CD4-positive, alpha-beta T cell treated with Interleukin-12 subunit alpha and Interleukin-12 subunit beta, for 1 hour (primary cell): ENCODE measurements at regions not wholly inside any gene's neighbourhood (a gene's known extent, or its start where the extent isn't known, plus 50 kb on each side); places are given as distances from the start of the nearest gene placed in this dataset.

ENCODE experiments used
- DNase-seq: peaks from one replicate; pipeline ENCODE4 v3.0.0-alpha.2; 2020

DNA sequence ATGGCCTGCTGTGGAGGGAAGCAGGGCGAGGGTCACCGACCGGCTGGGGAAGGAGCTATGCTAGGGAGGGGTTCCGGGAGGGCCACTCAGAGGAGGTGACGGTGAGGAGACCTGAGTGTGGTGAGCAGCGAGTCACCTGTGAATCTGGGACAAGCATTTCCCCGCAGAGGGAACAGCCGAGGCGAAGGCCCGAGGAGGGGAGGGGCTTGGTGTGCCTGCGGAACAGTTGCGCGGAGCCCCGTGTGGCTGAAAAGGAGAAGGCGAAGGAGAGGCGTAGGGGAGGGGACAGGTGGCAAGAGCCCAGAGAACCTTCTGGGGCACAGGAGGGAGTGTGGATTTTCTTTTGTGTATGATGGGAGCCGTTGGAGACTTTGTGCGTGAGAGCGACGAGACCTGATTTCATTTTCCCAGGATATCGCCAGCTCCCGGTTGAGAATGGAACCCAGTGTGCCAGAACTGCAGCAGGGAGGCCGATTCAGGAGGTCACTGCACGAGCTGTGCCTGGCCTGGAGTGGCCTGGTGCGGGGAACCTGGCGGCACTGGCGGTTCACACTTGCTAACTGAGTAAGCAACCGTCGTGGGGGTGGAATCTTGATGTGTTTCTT, 117.7 kb upstream of the ZNF507 start:
- DNase-seq: no peak

DNA sequence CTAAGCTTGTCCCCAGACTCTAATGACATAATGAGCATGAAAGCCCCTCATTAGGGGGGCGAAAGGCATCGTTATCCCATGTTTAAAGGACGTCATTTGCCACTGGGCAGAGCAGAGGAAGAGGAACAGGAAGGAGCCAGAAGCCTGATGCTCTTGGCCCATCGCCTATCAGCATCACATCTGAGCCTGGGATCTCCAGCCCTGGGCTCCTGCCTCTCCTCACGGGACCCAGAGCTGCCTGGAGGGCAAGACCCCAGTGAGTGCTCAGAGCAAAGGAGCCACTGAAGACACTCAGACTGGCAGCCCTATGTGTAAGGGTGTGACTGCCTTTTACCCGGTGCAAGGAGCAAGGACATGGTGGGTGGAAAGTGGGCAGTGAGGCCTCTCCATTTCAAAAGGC, 115.0 kb upstream of the ZNF507 start:
- DNase-seq: no peak

DNA sequence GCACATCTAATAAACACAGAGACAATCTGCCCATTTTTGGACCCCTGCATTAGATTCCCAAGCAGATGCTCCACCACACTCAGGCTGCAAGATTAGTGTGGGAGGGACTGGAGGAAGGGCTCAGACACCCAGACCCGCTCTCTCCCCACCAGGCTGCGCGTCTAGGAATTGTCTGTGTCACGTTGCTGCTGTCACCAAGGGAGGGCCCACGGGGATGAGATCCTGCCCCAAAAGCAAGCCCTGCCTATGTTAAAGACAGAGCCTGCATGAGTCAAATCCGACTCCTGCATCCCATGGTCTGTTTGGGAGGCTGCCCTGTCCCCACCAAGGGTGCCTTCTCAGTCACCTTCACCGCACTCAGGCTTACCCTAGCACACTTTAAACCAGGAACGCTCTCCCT, 114.4 kb upstream of the ZNF507 start:
- no peak for DNase-seq

DNA sequence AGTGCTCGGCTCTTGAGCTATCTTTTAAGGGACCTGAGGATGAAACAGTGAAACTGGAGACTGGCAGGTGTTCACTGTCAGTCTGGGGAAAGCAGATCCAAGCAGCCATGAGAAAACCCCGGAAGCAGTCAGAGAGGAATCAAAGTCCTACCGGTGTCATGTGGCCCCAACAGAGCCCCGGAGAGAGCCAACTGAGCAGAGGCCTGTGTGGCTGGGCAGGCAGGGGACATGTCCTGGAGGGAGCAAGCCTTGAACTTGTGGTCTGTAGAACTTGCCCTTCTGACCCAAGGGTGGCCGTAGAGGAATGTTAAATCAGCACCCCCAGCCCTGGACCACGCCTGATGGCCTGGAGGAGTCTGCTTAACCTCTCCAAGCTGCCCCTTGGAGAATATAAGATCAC, 113.7 kb upstream of the ZNF507 start:
- no peak for DNase-seq

DNA sequence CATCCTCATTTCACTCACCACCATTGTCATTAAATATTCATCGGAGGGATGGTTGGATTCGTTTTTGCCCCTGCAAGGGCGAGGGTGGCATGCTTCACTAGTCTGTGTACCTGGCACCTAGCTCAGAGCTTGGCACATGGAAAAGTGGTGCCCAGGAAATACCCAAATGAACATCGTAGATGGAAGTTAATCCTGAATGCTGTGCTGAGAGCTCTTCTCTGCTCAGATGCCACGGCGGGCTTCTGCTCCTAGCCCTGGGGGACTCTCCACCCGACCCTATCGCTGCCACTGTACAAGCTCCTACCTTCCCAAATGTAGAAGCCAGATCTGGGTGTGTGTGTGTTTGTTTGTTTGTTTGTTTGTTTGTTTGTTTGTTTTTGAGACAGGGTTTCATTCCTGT, 113.0 kb upstream of the ZNF507 start:
- no peak for DNase-seq

DNA sequence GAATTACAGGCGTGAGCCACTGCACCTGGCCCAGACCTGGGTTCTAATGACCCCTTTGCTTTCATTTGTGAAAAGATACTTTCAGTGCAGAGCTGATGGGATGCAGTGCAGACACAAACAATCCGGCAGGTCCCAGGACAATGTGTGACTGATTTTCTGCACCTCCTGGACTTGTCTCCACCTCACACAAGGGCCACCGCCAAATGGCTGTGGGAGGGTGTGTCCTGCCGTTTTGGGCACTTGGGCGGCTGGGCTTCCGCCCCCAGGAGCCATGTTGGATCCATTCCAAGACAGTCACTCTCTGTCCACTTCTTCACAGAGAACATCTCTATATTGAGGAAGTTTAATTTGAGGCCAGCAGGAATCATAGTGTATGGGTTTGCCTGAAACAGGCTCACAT, 112.3 kb upstream of the ZNF507 start:
- no peak for DNase-seq

DNA sequence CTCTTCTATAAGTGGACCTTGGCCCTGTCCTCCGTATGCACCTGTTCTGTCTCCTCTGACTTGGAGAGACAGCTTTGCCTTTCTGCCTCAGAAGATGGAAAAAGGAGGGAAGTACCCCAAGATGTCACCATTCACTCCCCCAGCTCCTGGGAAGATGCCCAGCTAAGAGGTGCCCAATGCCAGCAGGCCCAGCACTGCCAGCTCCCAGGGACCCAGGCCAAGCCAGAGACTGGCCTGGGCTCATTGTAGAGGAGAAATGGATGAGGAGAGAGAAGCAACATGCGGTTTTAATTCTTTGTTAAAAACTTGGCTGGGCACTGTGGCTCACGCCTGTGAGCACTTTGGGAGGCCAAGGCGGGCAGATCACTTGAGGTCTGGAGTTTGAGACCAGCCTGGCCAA, 111.5 kb upstream of the ZNF507 start:
- DNase-seq: no peak

DNA sequence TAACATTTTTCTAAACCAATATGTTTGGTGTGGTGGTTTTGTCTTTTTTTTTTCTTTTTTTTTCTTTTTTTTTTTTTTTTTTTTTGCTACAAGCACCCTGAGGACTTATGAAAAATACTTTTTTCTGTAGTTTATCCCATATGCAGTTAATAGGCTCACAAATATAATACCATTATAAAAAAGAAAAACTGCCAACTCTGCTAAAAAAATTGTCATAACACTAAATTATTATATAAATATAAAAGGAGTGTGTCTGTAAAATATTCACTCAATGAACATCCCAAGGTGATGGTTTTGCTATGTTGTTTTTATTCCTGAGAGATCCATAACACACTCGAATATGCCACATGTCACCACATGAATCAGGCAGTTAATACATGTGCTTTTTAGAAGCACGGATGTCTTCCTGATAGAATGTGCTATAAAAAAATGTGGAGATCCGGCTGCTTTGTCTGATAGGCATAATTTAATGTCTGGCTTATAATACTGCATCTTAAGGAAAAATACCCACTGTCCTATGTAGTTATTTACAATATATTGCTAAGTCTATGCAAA, 110.7 kb upstream of the ZNF507 start:
- no peak for DNase-seq

DNA sequence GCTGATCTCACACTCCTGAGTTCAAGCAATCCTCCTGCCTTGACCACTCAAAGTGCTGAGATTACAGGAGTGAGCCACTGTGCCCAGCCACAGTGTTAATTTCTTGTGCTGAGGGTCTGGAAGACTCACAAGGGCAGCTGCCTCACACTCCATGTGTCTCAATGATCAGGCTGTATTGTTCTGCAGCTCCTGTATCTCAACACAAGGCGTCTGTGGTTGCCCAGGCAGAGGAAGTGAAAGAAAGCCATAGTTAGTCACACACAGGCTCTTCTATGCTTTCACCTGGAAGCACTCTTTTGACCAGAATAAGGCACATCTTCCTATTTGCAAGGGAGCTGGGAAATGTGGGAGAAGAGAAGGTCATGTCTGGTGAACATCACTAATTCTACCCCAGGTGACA, 107.3 kb upstream of the ZNF507 start:
- no peak for DNase-seq

DNA sequence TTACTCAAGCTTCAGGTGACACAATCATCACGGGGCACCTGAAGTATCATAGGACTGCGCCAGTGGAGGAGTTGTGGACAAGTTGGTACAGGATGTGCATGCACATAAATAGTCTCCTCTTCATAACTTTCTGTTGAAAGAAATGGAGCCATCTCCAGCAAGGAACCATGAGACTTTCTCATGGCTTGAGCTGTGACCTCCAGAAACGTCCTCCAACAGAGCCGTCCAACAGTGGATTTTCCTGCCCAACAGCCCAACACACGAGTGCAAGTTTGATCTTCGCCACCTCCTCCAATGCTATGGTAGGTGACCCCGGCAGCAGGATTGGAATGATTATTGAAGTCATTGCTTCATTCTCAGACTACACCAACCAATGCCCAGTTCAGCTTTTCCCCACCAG, 105.1 kb upstream of the ZNF507 start:
- no peak for DNase-seq

DNA sequence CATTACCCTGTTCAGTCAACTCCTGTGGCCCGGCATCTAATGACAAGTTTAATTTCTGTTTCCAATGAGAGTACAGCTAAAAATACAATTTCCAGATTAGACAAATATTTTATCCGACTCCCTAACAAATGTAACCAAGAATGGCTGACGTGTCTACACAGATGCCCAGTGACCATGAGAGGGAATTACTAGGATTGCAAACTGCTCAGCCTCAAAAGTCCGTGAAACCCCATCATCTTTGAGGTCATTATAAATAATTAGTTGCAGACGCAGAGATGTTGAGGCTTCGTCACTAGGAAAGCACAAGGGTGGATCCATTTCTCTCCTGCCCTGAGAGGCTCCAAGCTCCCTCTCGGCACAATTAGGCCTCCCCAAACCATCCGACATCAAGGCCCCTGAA, 104.1 kb upstream of the ZNF507 start:
- no peak for DNase-seq

DNA sequence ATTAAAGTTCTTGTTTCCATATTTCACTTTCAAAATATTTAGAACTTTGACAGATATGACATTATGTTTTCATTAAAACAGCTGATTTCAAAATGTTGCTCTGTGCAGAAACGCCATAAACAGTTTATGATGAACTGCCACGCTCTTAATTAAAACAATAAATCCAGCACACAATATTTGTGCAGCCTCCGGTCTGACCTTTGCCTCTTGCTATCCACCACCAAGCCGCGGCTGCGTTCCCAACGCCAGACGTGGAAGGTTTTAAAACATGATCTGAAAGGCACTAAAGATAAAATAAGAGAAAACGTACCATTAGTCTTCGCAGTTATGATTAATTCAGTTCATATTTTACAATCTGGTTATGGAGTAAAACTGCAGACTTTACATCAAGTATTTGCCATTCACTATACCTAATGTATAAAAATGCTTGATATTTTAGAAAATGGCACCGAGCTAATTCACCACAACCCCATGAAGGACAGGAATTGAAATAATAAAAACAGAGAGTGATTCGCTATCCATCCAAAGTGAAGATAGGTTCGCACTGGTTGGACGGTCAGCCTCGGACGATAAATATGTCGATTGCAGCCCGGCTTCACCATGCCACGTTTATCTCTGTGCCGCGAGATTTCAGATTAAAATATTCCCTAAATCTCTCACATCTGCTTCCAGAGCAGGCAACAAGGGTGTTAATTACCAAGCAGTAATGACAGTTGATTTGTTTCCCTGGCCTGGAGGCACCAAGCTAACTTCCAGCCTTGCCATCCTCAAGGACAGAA, 103.3 kb upstream of the ZNF507 start:
- no peak for DNase-seq

DNA sequence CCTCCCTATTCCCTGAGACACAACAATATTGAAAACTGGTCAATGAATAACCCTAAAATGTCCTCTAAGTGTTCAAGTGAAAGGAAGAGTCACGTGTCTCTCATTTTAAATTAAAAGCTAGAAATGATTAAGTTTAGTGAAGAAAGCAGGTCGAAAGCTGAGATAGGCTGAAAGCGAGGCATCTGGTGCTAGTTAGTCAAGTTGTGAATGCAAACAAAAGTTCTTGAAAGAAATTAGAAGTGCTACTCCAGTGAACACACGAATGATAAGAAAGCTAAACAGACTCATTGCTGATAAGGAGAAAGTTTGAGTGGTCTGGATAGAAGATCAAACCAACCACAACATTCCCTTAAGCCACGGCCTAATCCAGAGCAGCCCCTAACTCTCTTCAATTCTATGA, 99.4 kb upstream of the ZNF507 start:
- no peak for DNase-seq

DNA sequence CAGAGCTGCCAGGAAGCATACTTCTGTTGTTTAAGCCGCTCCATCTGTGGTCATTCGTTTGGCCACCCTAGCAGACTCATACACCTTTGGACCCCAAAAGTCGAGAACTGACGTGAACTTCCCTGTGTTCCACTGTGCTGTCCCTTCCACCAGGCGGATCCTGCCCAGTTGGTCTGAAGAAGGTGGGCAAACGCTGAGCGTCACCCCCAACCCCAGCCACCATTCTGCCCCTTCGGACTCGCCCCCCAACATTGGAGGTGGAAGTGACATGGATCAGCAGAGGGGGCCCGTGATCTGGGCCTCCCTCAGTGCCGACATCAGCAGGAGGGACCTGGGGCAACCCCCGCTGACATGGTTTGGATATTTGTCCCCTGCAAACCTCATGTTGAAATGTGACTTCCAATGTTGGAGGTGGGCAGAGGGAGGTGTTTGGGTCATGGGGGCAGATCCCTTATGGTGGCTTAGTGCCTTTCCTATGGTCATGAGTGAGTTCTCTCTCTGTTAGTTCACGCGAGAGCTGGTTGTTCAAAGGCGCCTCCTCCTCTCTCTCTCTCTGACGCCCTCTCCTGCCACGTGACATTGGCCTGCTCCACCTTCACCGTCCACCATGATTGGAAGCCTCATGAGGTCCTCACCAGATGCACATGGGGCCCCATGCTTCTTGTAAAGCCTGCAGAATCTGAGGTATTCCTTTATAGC, 93.6 kb upstream of the ZNF507 start:
- DNase-seq: no peak

DNA sequence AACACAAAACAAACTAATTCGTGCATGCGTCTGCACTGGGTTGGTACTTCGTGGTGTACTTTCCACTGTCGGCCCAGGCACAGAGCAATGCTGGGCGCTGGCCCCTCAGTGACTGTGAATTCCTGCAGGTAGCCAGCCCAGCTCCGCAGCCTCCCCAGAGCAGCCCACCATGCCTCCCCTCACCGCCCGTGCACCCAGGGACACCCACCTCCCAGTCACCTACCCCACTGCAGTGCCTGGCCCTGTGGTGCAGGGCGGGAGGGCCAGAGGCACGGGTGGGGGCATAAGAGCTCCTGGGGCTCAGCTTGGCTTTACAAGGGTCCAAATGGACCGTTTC, 93.1 kb upstream of the ZNF507 start:
- DNase-seq: no peak

DNA sequence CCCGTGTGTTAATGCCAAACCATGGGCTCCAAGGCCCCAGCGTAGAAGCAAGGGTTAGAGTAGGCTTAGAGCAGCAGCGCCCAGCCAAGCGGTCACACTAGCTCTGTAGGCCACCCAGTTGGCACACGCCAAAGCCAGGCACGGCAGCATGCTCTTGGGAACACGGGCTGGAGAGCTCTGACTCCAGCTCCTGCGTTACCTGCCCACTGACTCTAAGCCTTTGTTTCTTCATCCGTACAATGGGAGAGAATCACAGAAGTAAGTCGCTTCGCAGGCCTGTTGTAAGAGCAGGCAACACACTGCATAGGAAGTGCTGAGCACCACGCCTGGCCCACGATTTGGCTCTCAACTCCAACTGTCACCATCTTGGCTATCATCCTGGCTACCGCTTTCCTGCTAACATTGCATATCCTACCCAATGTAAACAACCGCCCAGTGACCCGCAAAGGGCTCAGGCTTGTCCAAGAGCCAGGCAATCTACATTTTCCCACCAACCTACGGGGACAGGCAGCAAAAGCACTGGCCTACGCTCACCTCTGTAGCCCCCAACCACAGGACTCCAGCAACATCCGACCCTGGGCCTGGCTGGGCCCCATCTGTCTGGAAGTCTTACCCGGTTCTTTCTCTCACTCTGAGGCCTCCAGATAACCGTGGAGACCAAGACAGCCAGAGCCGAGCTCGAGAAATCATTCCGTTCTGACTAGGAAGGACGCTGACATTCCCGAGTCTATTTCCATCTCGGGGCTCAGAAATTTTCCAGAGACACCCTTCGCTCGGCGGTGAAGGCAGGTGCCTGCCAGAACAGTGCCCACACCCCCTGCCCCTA, 91.5 kb upstream of the ZNF507 start:
- DNase-seq: no peak

DNA sequence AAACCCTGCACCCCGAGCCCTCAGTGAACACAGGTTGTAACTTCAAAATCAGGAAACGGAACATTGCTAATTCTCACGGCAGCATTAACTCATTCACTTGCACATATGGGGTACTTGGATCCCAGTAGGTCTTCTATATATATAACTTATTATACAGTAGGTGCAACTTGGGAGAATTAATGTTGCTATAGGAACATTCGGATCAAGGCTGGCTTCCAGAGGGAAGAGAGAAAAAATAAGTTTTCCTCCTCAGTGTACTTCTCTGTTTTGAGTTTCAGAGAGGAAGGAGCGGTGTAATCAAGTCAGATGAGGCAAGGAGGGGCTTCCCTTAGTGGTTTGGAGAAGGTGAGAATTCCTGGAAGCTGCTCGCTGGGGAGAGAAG, 90.9 kb upstream of the ZNF507 start:
- no peak for DNase-seq

DNA sequence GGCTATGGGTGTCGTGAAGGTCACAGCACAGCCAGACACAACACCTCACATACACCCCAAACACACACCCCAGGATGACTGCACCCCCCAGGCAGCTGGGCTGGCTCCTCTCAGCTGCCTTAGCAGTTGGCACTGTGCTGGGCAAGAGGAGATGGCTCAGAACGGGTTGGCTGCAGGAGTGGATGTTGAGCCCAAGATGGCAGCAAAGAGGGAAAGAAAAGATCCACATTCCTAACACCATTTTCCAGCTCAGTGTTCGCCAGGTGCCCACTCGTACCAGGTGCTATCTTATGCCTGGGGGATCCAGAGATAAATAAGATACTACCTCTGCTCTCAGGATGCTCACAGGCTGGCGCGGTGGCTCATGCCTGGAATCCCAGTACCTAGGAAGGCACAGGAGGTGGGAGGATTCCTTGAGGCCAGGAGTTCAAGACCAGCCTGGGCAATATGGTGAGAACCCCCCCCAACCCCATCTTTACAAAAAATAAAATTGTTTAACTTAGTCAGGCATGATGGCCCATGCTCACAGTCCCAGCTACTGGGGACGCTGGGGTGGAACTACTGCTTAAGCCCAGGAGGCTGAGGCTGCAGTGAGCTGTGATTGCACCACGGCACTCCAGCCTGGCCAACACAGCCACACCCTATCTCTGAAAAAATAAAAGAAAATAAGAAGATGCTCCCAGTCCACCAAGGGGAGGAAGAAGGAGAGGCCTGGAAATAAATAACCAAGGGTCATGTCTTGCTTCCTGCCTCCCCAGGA, 89.7 kb upstream of the ZNF507 start:
- no peak for DNase-seq

DNA sequence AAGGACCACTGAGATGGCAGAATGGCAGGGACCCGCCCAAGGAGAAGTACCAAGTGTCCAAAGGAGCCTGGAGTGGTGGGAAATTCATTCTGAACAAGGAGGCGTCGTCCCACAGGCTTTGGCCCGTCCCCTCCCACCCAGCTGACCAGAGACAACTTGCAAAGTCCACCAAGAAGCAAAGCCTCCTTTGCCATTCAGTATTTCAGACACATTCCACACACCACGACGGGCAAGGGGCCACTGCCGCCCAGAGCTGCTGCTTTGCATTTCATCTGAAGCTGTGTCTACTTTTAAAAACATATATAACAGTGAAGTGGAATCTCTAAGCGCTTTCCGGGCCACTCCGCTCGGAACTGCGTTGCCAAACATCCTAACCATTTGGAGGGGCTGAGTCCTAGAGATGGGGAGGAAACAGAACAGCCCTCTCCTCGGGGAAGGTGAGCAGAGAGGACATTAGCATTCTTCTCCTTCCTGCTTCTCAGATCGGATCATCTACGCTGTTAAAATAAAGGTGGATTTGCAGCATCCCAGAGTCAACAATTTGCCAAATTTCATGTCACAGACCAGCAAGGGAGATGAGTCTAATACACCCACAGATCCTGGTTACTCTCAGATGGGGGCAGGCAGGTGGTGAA, 89.0 kb upstream of the ZNF507 start:
- DNase-seq: no peak

DNA sequence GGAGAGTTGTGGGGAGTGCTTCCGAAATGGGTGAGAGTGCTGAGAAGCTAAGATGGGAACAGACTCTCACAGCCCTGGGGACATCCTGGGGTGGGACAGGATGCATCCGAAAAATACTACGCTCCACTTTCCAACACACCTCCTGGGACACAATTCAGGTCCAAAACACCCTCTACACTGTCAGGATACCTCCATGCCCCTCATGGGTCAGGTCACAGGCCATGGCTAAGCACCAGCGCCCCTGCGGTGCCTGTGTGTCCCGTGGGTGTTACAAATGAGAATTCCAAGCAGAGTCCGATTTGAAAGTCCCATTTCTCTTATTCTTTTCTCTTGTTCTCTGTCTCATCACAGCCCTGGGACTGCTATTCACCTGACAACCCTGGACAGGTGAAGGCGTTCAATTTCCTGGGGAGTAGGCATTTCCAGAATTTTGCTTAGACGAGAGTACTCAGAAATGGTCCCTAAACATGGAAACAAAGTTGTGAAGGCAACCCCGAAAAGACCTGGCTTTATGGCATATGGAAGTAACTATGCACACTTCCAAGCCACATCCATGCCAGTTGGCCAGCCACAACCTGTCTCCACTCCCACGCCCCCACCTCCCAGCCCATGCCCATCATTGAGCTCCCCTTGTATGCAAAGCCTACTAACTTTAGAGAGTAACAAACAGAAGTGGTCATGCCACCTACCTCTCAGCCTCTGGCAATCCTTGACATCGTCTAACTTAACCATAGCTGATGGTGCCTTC, 87.9 kb upstream of the ZNF507 start:
- DNase-seq: no peak

DNA sequence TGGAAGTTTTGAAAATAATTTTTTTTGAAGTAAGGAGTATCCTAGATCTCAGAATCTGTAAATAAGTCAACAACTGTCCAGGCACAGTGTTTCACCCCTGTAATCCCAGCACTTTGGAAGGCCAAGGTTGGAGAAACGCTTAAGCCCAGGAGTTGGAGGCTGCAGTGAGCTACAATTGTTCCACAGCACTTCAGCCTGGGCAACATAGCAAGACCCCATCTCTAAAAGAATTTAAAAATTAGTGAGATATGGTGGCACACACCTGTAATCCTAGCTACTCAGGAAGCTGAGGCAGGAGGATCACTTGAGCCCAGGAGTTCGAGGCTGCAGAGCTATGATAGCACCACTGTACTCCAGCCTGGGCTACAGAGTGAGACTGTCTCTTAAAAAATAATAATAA, 87.2 kb upstream of the ZNF507 start:
- DNase-seq: no peak
